ENCODE measurements at regions not wholly inside any gene's neighbourhood (a gene's known extent, or its start where the extent isn't known, plus 50 kb on each side); places are given as distances from the start of the nearest gene placed in this dataset.

DNA sequence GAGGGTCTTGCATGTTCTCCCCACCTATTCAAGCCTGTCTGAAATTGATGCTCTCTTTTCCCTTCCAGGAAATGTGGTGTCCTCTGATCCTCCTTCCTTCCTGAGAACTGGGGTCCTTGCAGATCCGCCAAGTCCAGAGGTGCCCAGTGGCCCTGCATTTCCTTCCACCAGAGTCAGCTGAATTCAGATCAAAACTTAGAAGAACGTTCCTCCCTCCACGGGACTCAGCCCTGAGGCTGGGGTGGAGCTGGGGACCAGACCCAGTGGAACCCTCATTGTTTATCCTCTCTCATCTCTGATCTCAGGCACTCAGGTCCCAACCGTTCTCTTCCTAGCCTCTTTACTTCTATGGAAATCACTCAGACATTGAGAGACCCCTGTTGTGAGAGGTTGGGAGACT lies 477.3 kb downstream of the TSHZ3 start:
- DNase-seq (ENCODE audit: low read depth), result no peak
- TF ChIP-seq CTCF (IDR thresholded peaks at IDR 0.05; ENCODE audit: insufficient read depth, low read length), result no peak
- no peak overlapping the region for H3K4me3 ChIP-seq (ENCODE audit: low read depth, low read length)

GRCh38 chr19:30870876-30871275 lies 478.4 kb downstream of the TSHZ3 start:
- TF ChIP-seq CTCF (IDR thresholded peaks at IDR 0.05; ENCODE audit: insufficient read depth, low read length), result no peak
- peak; percentile 1 for DNase-seq (ENCODE audit: low read depth)

DNA sequence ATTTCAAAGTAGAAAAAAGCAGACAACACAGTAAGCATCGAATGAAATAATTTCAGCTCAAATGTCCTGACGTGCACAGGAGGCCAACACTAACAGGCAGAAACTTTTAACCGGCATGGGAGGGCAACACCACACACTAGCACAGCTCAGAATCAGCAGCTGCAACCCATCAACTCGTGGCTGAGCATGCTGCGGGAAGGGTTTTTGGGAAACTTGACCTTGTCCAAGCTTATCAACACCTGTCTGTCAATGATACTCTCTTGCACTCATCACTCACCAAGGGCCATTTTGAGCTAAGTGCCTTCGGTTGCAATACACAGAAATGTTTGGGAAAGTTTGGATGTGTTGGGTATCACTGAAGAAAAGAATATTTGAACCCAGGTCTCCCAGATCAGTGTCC lies 483.7 kb downstream of the TSHZ3 start:
- H3K4me3 ChIP-seq (ENCODE audit: low read depth, low read length), result no peak overlapping the region
- DNase-seq (ENCODE audit: low read depth), result no peak
- no peak for TF ChIP-seq CTCF (IDR thresholded peaks at IDR 0.05; ENCODE audit: insufficient read depth, low read length)

More at GRCh38 chr19:30870876-30871275, 478.4 kb downstream of the TSHZ3 start:
- no peak overlapping the region for H3K4me3 ChIP-seq (ENCODE audit: low read depth, low read length)

DNA sequence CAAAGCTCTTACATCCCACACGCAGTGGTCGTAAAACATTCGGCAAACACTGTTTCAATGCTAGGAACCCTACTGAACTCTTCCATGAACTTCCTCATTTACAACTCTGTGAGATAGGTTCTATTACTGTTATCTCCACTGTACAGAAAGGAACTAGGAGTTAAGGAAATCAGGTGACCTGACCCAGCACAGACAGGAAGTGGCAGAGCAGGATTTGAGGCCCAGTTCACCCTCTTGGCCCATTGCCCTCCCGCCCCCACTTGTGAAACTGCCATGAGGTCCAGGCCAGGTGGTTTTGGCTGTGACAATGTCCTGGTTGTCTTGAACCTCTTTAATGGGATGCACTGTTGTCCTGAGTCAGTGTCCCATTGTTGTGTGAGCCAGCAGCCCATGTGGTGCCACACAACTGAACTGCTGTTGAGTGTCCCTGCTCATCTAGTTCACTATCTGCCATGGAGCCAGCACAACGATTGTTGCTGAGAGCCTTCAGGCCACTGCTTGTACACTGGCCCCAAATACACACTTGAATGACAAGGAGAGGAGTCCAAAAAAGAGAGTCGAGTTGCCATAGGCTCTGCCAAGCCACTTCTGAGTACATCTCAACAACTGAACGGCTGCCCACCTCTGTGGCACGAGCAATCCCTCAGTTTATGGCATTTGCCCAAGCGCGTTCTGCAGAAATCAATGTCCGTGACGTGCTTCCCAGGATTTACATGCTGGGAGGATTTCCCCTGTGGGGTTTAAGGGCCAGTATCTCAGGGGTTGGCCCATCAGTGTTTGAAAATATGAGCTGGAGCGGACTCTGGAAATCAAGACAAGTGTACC lies 484.6 kb downstream of the TSHZ3 start:
- no peak for TF ChIP-seq CTCF (IDR thresholded peaks at IDR 0.05; ENCODE audit: insufficient read depth, low read length)
- no peak for DNase-seq (ENCODE audit: low read depth)
- no peak overlapping the region for H3K4me3 ChIP-seq (ENCODE audit: low read depth, low read length)

DNA sequence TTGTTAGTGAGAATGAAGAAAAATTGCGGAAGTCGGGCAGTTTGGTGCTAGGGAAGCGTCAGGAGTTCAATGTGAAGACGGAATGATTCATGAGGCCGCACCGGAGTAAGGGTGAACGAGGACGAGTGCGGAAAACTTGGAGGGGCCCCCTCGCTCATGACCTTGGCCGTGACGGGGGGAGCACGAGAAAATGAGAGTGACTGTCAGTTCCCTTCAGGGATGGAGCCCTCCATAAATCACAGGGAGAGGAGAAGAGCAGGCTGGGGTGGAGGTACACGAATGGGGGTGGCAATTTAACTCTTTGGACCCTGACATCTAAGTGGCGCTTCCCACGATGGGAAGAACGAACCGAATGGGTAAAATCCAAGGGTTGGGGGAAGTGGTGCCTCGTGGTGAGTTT lies 486.4 kb downstream of the TSHZ3 start:
- no peak overlapping the region for H3K4me3 ChIP-seq (ENCODE audit: low read depth, low read length)
- no peak for DNase-seq (ENCODE audit: low read depth)
- TF ChIP-seq CTCF (IDR thresholded peaks at IDR 0.05; ENCODE audit: insufficient read depth, low read length), result no peak

GRCh38 chr19:30861919-30862318 lies 487.3 kb downstream of the TSHZ3 start:
- TF ChIP-seq CTCF (IDR thresholded peaks at IDR 0.05; ENCODE audit: insufficient read depth, low read length), result no peak
- H3K4me3 ChIP-seq (ENCODE audit: low read depth, low read length), result no peak overlapping the region

More at GRCh38 chr19:30861919-30862318, 487.3 kb downstream of the TSHZ3 start:
- no peak for DNase-seq (ENCODE audit: low read depth)

Data from fibroblast of the aortic adventitia (primary cell).